Colon (tissue), 2 donors: ENCODE measurements at regions not wholly inside any gene's neighbourhood (a gene's known extent, or its start where the extent isn't known, plus 50 kb on each side); places are given as distances from the start of the nearest gene placed in this dataset.

ENCODE experiments used
- FAIRE-seq: peaks from 2 replicates; lab custom pipeline; 2012; peaks lifted over from hg19 to GRCh38; lab: Jason Lieb, UNC
- donor health status: control.
- donor health status: control.

- FAIRE-seq: no peak
These were observed 56.8 kb upstream of the ETAA1 start for GRCh38 chr2:67340133-67341011.

- FAIRE-seq: no peak
These were observed 56.2 kb upstream of the ETAA1 start for GRCh38 chr2:67341012-67341318.

- FAIRE-seq: no peak
These were observed 55.8 kb upstream of the ETAA1 start for GRCh38 chr2:67341336-67341735.

- no peak for FAIRE-seq
These were observed 54.7 kb upstream of the ETAA1 start for GRCh38 chr2:67342394-67342793.

GRCh38 chr2:67346718-67347407, 50.3 kb upstream of the ETAA1 start:
- FAIRE-seq: no peak
